COLO668 (cell line): ENCODE measurements at regions not wholly inside any gene's neighbourhood (a gene's known extent, or its start where the extent isn't known, plus 50 kb on each side); places are given as distances from the start of the nearest gene placed in this dataset.

Source experiments
- DNase-seq: peaks from one replicate; lab custom pipeline; 2025; ENCODE audit not compliant: unreplicated experiment; lab: John Stamatoyannopoulos, UW

- no peak for DNase-seq
Measured at GRCh38 chr14:65348137-65348536, 64.4 kb upstream of the FUT8 start.

GRCh38 chr14:65349100-65349499 lies 63.4 kb upstream of the FUT8 start:
- DNase-seq, result no peak

GRCh38 chr14:65351493-65352194 lies 60.9 kb upstream of the FUT8 start:
- DNase-seq, result no peak

- DNase-seq, result peak; percentile 17
Measured at GRCh38 chr14:65352964-65353530, 59.5 kb upstream of the FUT8 start.

GRCh38 chr14:65354131-65354530 lies 58.4 kb upstream of the FUT8 start:
- no peak for DNase-seq

- DNase-seq, result no peak
Measured at GRCh38 chr14:65354715-65355114, 57.8 kb upstream of the FUT8 start.

- DNase-seq, result peak; percentile 31
Measured at GRCh38 chr14:65356327-65356836, 56.1 kb upstream of the FUT8 start.

- DNase-seq, result no peak
Measured at GRCh38 chr14:65357113-65357512, 55.4 kb upstream of the FUT8 start.

- no peak for DNase-seq
Measured at GRCh38 chr14:65357689-65358088, 54.8 kb upstream of the FUT8 start.

GRCh38 chr14:65359503-65359902 lies 53.0 kb upstream of the FUT8 start:
- DNase-seq, result no peak

- no peak for DNase-seq
Measured at GRCh38 chr14:65360144-65360784, 52.3 kb upstream of the FUT8 start.

- no peak for DNase-seq
Measured at GRCh38 chr14:65361920-65362319, 50.6 kb upstream of the FUT8 start.
